Mesenteric fat pad (tissue), 1 donor: ENCODE measurements at regions not wholly inside any gene's neighbourhood (a gene's known extent, or its start where the extent isn't known, plus 50 kb on each side); places are given as distances from the start of the nearest gene placed in this dataset.

Experiments
- DNase-seq: peaks from one replicate; pipeline ENCODE4 v3.0.0-alpha.2; 2020; ENCODE audit warnings: low spot score
- donor health status: DM: yes; HTN: yes; CAD: no.

DNA sequence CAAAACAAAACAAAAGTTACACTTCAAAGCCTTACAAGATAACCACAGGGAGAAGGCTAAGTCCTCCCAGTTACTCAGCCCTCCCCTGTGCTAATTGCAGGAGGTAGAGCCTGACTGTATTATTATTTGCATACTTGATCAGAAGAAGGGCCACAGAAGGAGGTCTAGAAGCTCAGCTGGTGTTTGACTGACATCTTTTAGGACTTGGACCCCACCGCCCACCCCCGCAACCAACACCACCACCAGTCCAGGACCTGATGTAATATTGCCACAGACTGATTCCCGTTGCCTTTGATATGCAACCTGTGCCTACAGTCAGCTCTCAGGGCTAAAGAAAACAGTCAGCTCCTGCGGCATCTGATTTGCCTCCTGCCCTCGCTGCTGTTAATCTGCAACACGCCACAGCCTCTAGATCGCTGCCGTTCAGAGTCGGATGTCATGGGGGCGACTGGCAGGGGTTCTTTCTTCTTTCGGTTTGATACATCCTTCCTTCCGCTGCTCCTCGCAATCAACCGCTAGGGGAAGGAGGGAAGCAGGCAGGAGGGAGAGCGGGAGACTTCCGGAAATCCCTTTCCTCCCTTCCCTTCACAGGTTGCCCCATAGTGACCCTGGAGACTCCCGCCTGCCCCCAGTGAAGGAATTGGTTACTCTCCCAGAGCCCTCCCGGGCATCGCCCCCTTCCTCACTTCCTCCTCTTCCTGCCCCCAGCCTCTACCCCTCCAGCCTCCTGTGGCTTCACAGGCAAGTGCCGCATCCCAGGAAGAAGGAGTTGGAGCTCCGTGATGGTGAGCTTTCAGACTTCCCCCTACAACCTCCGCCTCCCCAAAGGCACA is 90.5 kb upstream of the SOX9 start:
- no peak for DNase-seq

DNA sequence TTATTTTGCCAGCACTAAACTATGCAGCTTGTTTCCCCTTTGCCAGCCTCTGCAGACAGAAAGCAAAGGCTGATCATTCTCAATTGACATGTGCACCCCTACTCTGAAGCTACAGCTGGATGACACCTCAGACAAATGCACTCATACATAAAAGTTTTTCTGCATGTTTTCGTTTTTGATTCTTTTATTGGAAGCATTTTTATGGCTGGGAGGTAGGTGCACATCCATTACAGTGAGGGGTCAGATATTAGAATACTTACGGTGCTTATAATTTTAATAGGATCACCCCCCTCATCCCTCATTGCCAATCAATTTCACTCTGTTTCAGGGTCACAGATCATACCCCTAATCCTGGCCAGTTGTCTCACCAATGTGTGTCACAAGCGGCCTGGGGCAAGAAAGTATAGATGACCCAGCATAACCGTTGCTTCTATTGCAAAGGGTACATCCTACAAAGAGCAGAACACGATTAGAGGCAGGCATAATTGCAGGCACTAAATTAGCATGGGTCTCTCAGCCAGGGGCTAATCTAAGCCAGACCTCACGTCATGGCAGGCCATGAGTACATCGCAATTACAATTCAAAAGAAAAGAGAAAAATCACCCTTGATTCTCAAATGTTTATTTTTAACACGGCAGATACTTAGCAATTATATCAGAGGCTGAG is 89.5 kb upstream of the SOX9 start:
- DNase-seq: no peak

DNA sequence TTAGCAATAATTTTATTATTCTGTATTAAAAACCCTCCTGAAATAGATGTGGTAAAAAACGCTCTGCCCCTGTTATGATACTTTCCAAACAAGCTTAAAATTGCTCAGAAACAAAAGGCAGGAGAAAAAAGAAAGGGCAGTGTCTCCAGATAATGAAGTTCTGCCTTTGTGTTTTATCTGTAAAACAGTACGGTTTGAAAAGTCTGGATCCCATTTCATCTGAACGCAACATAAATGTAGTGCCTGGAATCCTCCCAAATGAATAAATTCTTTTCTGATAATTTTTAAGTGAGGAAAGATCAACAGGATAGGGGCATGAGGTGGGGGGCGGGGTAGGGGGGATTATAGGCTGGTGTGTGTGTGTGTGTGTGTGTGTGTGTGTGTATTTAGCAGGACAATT is 87.5 kb upstream of the SOX9 start:
- DNase-seq: no peak

DNA sequence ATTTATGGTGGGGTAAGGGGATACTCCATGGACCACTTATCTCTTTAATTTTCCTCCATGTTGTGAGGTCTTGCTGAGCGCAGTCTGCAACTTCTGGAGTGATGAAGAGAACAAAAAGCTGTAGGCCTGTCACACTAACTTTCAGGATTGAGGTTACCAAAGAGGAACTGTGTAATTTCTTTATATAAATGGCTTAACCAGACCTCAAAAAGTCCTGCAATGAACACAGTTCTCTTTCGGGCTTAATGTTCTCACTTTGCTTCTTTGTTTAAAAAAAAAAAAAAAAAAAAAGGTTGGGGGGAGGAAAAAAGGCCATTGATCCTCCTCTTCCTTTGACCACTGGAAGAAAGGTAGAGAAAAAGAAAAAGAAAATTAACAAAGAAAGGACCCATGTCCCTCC is 86.8 kb upstream of the SOX9 start:
- DNase-seq: no peak

DNA sequence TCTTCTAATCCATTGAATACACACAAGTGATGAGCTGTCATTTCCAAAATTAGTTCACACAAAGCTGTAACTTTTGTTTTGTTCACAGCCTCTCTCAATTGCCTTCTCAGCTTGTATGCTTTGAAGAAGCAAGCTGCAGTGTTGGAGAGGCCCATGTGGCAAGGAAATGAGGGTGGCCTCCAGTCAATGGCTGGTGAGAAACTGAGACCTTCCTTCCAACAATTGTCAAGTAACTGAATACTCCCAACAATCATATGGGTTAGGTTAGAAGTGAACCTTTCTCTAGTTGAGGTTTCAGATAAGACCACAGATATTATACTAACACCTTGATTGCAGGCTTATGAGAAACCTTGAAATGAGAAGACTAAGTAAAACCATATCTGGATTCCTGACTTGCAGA is 82.4 kb upstream of the SOX9 start:
- DNase-seq: no peak

DNA sequence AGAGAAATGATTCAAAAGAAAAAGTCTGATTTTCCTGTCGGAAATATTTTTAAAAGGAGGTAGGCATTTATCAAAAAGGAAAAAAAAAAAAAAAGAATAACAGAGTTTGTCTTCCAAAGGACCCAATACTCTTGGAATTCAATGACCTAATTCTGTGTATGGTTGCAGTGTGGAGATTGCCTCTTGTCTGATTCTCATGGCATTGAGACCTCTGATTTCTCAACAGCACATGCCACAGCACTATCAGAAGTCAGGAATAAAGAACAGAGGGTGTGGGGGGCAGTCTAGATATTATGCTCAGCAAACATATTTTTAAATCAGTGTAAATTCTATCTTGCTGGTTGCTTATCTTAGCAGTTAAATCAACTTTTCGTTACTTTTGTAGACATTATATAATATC is 81.3 kb upstream of the SOX9 start:
- DNase-seq: no peak

DNA sequence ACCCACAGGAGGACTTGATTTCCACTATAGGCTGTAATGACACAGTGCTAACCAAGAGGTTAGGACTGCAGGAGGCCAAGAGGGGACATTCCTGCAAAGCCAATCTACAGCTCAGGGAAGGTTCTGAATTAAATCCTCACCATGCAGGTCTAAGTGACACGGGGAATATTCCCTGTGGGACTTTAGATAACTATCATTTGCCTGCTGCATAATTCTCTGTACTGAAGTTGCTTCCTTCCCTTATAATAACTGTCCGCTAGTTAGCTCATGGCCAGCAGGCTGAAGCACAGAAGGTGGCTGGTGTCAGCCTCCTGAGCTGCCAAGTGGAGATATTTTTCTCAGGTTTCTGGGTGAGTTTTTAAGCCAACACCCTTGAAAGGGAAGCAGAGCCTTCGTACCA is 74.6 kb upstream of the SOX9 start:
- no peak for DNase-seq

DNA sequence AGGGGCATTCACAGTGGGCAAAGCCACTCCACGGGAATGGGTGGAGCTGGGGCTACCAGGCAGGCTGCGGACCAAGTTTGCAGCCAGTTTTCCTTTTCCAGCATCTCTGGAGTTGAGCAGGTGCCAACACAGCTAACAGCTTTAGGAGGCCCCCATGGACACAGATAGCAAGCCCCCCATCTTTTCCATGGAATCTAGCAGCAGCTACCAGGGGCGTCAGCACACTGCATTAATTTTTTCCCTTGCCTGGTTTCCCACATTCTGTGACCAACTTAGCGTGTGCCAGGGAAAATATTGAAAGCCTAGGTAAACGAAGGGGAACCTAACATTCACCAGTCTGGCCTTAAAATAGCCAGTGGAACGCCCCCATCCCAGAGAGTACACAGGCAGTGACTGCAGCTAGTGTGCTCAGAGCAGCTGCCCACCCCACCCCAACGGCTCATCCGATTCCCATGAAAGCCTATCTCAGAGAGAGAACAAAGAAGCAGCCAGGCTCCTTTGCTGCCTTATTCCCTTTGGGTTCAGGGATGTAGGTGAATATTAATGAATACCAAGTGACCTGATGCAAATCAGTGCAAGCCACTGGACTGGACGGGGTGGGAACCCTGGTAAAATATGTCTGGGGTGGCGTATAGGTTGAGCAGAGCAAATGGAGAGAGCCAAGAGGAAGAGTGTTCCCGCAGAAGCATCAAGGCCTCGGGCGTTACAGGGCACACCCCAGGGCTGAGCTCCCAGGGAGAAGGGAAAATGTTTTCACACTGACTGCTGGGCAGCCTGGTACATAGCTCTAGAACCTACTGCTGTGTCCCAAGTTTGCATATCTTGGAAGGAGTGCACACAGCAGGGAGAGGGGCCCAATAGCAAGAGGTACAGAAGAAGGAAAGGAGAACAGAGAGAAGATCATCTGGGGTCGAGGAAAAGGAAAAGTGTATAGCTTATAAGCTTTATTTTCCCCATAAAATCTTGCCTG is 73.9 kb upstream of the SOX9 start:
- no peak for DNase-seq

DNA sequence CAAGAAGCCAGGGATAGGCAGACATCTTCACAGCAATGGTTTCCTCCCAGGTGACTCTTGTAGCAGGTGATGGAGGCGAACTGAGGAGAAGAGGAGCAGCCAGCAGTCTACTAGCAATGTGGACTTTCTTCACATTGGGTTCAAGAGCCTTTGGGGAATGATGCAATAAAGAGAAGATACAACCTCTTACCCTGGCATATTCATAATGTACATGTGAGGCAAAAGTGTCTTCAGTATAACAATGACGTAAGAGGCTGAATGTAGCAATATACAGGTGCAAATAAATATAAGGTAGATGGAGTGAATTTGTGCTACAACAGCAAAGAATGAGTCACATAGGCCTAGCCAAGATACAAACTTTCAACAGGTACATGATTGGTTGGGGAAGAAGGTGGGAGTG is 70.9 kb upstream of the SOX9 start:
- no peak for DNase-seq

DNA sequence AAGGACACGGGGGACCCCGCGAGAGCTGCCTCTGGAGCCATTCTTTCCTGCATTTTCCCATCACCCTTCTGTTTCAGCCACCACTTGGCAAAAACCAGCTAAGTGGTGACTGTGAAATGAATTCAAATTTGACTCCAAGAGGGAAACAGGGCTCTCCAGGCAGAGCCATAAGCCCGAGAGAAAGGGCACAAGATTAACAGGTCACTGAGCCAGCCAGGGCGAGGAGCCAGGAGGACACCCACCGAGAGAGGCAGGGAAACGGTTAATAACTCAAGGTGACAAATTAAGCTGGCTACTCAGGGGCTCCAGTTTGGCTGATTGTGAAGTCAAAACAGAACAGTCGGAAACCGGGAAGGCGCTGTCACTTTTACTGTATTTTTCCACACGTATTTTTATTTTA is 67.8 kb upstream of the SOX9 start:
- no peak for DNase-seq

DNA sequence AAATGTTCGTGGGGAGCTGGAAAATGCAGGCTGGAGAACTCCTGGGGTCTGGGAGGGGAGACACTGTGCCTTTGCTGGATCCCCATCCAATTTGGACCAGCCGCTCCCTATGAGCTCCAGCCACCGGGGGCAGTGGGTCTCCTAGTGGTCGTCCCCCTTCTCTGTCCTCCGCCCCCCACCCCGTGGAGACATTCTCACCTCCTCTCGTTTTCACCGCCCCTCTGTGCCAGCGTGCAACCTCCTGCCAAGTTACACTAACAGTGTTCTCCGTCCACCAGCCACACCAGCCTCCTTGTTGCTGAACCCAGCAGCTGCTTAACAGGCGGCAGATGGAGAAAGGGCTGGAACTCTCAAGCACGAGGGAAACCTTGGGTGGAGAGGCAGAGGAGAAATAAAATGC is 67.4 kb upstream of the SOX9 start:
- no peak for DNase-seq

DNA sequence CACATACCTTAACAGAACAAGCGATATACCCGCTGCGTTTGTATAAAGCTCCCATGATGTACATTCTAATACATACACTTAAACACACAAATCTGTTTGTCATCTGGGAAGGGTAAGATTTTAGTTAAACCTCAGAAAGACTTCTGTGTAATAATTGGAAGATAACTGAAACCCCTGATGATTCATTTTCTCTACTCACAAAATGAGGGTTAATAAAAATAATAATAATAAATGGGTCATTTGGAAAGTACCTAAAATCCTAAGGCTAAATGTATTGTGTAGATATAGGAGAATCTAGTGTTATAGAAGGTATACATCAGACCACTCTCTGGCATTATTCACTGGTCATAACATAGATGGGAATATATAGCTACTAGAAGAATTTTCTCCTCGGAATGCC is 64.7 kb upstream of the SOX9 start:
- no peak for DNase-seq

DNA sequence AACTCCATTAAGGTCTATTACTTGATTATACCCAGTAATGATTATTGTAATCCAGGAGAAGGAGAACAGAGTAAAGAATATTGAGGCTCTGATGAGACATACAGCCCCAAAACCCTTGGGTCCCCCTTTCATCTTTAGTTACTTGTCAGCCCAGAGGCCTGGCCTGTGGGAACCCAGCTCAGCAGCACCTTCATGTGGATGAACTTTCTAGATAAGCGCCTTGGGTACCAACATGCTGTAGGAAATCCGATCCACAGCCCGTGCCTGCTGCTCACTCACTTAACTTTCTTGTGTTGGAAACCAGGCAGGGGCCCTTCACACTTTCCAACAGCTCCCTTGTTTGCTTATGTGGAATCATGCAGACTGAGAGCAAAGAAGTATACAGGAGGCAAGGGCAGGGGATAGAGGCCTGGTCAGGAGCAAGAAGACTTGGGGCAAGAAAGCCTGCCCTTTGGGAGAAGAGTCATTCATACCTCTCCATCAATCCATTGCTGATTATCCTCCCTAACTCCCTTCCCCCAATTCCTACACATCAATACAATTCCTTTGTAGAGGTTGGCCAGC is 64.0 kb upstream of the SOX9 start:
- no peak for DNase-seq

DNA sequence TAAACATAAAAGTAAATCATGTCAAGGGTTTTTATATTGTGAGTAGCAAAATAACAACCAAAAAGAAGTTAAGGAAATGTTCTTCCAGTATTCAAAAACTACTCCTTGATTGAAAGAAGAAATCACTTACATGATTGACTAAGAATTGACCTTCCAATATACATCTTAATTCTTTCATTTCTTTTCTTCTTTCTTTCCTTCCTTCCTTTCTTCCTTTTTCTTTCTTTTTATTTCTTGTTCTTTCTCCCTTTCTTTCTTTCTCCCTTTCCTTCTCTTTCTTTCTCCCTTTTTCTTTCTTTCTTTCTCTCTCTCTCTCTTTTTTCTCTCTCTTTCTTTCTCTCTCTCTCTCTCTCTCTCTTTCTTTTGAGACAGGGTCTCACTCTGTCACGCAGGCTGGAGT is 60.7 kb upstream of the SOX9 start:
- no peak for DNase-seq

DNA sequence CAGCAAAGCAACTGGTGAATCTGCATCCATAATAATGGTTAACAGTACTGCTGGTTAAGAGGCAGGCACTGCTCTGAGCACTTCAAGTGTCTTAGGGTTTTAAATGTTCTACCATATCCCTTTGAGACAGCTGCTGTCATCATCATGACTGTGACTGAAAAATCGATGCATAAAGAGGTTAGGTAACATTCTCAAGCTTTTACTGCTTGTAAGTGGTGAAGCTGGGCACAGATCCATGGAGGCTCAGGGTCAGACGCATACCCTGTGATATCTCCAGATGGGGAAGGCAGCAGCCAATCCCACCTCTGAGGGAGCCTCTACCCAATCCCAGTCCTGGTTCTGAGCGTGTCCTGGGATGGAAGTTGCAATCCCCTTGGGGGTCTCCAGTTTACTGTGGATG is 57.6 kb upstream of the SOX9 start:
- DNase-seq: no peak

DNA sequence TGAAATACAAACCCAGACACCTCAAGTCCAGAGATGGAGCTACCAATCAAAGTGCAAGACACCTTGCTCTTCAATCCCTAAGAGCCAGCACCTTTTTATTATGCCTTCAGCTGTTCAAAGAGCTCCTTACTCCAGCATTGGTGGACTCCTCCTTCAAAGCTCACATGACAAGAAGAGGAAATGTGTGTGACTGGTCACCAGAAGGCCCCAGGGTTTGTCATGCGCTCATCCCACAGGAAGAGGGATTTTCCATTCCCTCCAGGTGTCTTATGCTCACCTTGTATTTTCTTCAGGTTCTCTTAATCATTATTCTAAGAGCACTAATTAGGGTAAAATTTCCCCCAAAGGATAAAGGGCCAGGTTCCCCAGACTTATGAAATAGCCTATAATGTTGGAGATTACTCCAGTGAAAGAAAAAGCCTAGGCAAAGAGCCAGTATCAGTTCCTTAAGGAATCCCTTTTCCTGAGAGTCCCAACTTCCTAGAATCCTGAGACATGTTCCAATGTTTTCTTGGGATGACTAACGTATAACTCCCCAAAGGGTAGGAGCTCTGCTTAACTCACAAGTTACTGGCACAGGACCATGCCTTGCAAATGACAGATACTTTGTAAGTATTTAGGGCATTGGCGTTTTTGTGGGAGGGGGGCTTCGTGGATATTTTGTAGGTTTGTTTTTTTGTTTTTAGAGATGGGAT is 56.9 kb upstream of the SOX9 start:
- DNase-seq: no peak

DNA sequence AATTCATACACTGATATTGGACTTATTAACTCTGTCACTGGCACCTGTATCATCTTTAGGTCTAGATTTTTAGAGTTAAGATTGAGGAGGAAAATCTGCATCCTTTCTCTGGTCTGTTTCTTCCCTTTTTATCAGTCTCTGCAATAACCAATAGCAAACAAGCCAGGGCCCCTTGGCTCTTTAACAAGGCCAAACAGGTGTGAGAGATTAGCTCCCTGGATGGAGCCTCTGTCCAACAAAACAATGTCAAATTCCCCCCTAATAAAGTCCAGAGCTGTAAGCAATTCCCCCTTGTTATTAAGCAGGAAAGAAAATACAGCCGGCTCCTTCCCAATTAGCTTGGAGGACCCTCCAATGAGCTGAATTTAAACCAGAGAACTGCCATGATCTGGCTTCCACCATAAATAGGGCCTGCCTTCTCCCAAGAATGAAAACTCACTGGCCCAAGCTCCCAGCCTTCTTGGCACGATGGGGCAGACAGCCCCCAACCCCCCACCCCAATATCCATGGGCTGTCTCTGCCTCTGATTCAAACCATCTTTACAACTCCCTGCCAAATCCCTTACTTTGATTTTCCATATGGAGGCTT is 56.1 kb upstream of the SOX9 start:
- DNase-seq: no peak

DNA sequence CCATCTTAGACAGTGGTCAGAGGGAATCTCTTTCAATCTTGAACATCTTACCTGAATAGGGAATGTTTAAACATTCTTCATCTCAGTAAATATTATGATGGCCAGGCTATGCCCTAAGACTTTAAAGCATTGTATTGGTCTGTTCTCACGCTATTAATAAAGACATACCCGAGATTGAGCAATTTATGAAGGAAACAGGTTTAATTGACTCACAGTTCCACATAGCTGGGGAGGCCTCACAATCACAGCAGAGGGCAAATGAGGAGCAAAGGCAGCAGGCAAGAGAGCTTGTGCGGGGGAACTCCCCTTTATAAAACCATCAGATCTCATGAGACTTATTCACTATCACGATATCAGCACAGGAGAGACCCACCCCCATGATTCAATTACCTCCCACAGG is 55.3 kb upstream of the SOX9 start:
- DNase-seq: no peak

DNA sequence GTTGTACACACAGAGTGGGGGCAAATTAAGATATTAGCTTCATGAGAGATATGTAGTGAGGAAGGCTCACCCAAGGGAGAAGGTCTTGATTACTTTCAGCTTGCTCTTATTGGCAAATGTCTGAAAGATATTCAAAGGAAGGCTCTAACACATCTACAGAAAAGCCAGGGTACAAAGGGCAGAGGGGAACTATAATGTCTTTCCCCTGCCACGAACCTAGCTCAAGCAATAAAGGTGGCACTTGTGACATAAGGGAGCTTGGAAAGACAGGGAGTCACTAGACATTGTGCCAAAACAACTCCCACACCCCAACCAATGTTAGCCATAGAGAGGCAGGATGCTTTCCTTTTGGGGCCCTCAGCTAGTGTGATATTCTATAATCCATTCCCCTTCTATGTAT is 52.2 kb upstream of the SOX9 start:
- DNase-seq: no peak

DNA sequence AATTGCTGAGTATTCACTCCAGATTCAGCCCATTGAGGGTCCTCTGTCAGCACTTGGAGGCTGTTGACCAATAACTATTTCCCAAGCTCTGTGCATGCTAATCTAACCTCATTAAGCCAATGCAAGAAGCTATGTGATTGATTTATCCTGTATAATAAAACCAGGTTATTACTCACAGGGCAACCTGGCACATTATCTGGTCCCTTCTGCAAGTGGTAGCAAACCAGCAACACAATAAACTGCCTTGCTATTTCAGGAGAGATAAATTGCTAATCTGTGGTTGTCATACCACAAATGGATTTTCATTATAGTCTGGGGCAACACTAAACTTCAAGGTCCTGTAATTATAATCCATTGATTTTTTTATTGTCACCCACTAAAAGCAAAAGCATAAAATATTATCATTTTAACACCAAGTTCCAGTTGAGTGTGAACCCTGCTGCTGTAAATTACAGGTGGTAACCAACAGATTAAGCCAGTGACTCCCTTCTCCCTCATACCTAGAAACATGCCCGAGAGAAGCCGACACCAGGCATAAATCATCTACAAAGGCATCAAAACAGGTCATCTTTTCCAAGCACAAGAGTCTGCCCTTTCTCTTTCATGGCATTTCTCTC is 51.1 kb upstream of the SOX9 start:
- no peak for DNase-seq
